Stimulated activated CD8-positive, alpha-beta memory T cell treated with anti-CD3 and anti-CD28 coated beads, Interleukin-15, amount 100 ng/mL, for 1 hour (primary cell): ENCODE measurements at regions not wholly inside any gene's neighbourhood (a gene's known extent, or its start where the extent isn't known, plus 50 kb on each side); places are given as distances from the start of the nearest gene placed in this dataset.

ENCODE experiments used
- DNase-seq: peaks from one replicate; pipeline ENCODE4 v3.0.0-alpha.2; 2020; ENCODE audit warnings: low read depth

GRCh38 chr9:78605041-78606000, 308.4 kb downstream of the PSAT1 start:
- DNase-seq = no peak

GRCh38 chr9:78606001-78606379, 309.1 kb downstream of the PSAT1 start:
- no peak for DNase-seq

GRCh38 chr9:78607853-78608252, 310.9 kb downstream of the PSAT1 start:
- DNase-seq = no peak

GRCh38 chr9:78609450-78609849, 312.5 kb downstream of the PSAT1 start:
- no peak for DNase-seq

GRCh38 chr9:78612091-78612490, 315.2 kb downstream of the PSAT1 start:
- no peak for DNase-seq

- DNase-seq = no peak
These were observed 316.1 kb downstream of the PSAT1 start for GRCh38 chr9:78613006-78613405.

- no peak for DNase-seq
These were observed 318.0 kb downstream of the PSAT1 start for GRCh38 chr9:78614892-78615291.

GRCh38 chr9:78615372-78615771, 318.4 kb downstream of the PSAT1 start:
- no peak for DNase-seq

GRCh38 chr9:78618735-78619134, 321.8 kb downstream of the PSAT1 start:
- DNase-seq = no peak

- no peak for DNase-seq
These were observed 323.4 kb downstream of the PSAT1 start for GRCh38 chr9:78620303-78620702.

- no peak for DNase-seq
These were observed 323.8 kb downstream of the PSAT1 start for GRCh38 chr9:78620764-78621163.

GRCh38 chr9:78622126-78622525, 325.2 kb downstream of the PSAT1 start:
- no peak for DNase-seq

GRCh38 chr9:78626971-78627370, 330.0 kb downstream of the PSAT1 start:
- no peak for DNase-seq

- DNase-seq = no peak
These were observed 334.0 kb downstream of the PSAT1 start for GRCh38 chr9:78630966-78631365.

GRCh38 chr9:78640728-78641127, 343.8 kb downstream of the PSAT1 start:
- no peak for DNase-seq

- no peak for DNase-seq
These were observed 347.4 kb downstream of the PSAT1 start for GRCh38 chr9:78644359-78644758.

- DNase-seq = no peak
These were observed 357.4 kb downstream of the PSAT1 start for GRCh38 chr9:78654324-78654723.

- no peak for DNase-seq
These were observed 366.4 kb downstream of the PSAT1 start for GRCh38 chr9:78663369-78663768.

GRCh38 chr9:78664370-78664769, 367.4 kb downstream of the PSAT1 start:
- DNase-seq = no peak

GRCh38 chr9:78666818-78667414, 370.0 kb downstream of the PSAT1 start:
- no peak for DNase-seq

- DNase-seq = no peak
These were observed 371.4 kb downstream of the PSAT1 start for GRCh38 chr9:78668148-78668832.

GRCh38 chr9:78669591-78669990, 372.7 kb downstream of the PSAT1 start:
- no peak for DNase-seq

- DNase-seq = no peak
These were observed 374.9 kb downstream of the PSAT1 start for GRCh38 chr9:78671785-78672184.
